ENCODE measurements at regions not wholly inside any gene's neighbourhood (a gene's known extent, or its start where the extent isn't known, plus 50 kb on each side); places are given as distances from the start of the nearest gene placed in this dataset.
A peak's percentile ranks its signal among the peaks of the same experiment; 100 is the strongest.

- Histone ChIP-seq H3K27ac (ENCODE audit: low read depth, low read length, severe bottlenecking) (no peak overlapping the region), H3K36me3 (ENCODE audit: control insufficient read depth, insufficient read depth, low read length) (no peaks in the 10 kb centered on the region), H3K4me3 (ENCODE audit: extremely low read depth, insufficient read depth, low read length, poor library complexity, severe bottlenecking) (no peak overlapping the region), H3K9me3 (ENCODE audit: control insufficient read depth, low read length) (peaks cover 5% of the 10 kb centered on the region), H3K4me1 (ENCODE audit: control insufficient read depth, insufficient read depth, low read length, poor library complexity, severe bottlenecking) (no peaks in the 10 kb centered on the region)
- WGBS, 2 experiments (ENCODE audit: insufficient coverage in 2 of 2), result 86 to 100% methylated on average over 1 of the region's 2 CpGs
Measured at GRCh38 chr1:69410893-69411292, 156.8 kb upstream of the LRRC7 start.

GRCh38 chr1:69411617-69412016, 156.1 kb upstream of the LRRC7 start:
- H3K4me3 ChIP-seq (ENCODE audit: extremely low read depth, insufficient read depth, low read length, poor library complexity, severe bottlenecking), result no peak overlapping the region
- H3K9me3 ChIP-seq (ENCODE audit: control insufficient read depth, low read length), result peaks cover 5% of the 10 kb centered on the region
- H3K36me3 ChIP-seq (ENCODE audit: control insufficient read depth, insufficient read depth, low read length), result no peaks in the 10 kb centered on the region
- no peaks in the 10 kb centered on the region for H3K4me1 ChIP-seq (ENCODE audit: control insufficient read depth, insufficient read depth, low read length, poor library complexity, severe bottlenecking)
- no peak overlapping the region for H3K27ac ChIP-seq (ENCODE audit: low read depth, low read length, severe bottlenecking)

GRCh38 chr1:69413129-69413528, 154.6 kb upstream of the LRRC7 start:
- Histone ChIP-seq H3K36me3 (ENCODE audit: control insufficient read depth, insufficient read depth, low read length) (no peaks in the 10 kb centered on the region), H3K4me3 (ENCODE audit: extremely low read depth, insufficient read depth, low read length, poor library complexity, severe bottlenecking) (no peak overlapping the region), H3K9me3 (ENCODE audit: control insufficient read depth, low read length) (peaks cover 5% of the 10 kb centered on the region), H3K27ac (ENCODE audit: low read depth, low read length, severe bottlenecking) (no peak overlapping the region), H3K4me1 (ENCODE audit: control insufficient read depth, insufficient read depth, low read length, poor library complexity, severe bottlenecking) (no peaks in the 10 kb centered on the region)
- 42% methylated on average over 2 of the region's 3 CpGs; no CpG with 5 or more reads in 1 of the 2 experiments for WGBS, 2 experiments (ENCODE audit: insufficient coverage in 2 of 2)

GRCh38 chr1:69414574-69414973, 153.1 kb upstream of the LRRC7 start:
- H3K9me3 ChIP-seq (ENCODE audit: control insufficient read depth, low read length), result peaks cover 5% of the 10 kb centered on the region
- WGBS, 2 experiments (ENCODE audit: insufficient coverage in 2 of 2), result no CpG with 5 or more reads among the region's 1 CpG
- no peak overlapping the region for H3K27ac ChIP-seq (ENCODE audit: low read depth, low read length, severe bottlenecking)
- H3K36me3 ChIP-seq (ENCODE audit: control insufficient read depth, insufficient read depth, low read length), result no peaks in the 10 kb centered on the region
- no peak overlapping the region for H3K4me3 ChIP-seq (ENCODE audit: extremely low read depth, insufficient read depth, low read length, poor library complexity, severe bottlenecking)
- no peaks in the 10 kb centered on the region for H3K4me1 ChIP-seq (ENCODE audit: control insufficient read depth, insufficient read depth, low read length, poor library complexity, severe bottlenecking)

GRCh38 chr1:69421286-69421685, 146.4 kb upstream of the LRRC7 start:
- H3K4me3 ChIP-seq (ENCODE audit: extremely low read depth, insufficient read depth, low read length, poor library complexity, severe bottlenecking), result no peak overlapping the region
- no CpG with 5 or more reads among the region's 2 CpGs for WGBS, 2 experiments (ENCODE audit: insufficient coverage in 2 of 2)
- no peak overlapping the region for H3K27ac ChIP-seq (ENCODE audit: low read depth, low read length, severe bottlenecking)
- H3K9me3 ChIP-seq (ENCODE audit: control insufficient read depth, low read length), result no peaks in the 10 kb centered on the region
- no peaks in the 10 kb centered on the region for H3K36me3 ChIP-seq (ENCODE audit: control insufficient read depth, insufficient read depth, low read length)
- peaks cover 20% of the 10 kb centered on the region for H3K4me1 ChIP-seq (ENCODE audit: control insufficient read depth, insufficient read depth, low read length, poor library complexity, severe bottlenecking)

- H3K9me3 ChIP-seq (ENCODE audit: control insufficient read depth, low read length), result no peaks in the 10 kb centered on the region
Measured at GRCh38 chr1:69425871-69426270, 141.9 kb upstream of the LRRC7 start.

GRCh38 chr1:69426401-69426800, 141.3 kb upstream of the LRRC7 start:
- peaks cover 22% of the 10 kb centered on the region for H3K4me1 ChIP-seq (ENCODE audit: control insufficient read depth, insufficient read depth, low read length, poor library complexity, severe bottlenecking)
- no CpG with 5 or more reads among the region's 2 CpGs for WGBS, 2 experiments (ENCODE audit: insufficient coverage in 2 of 2)

More at GRCh38 chr1:69425871-69426270, 141.9 kb upstream of the LRRC7 start:
- H3K4me1 ChIP-seq (ENCODE audit: control insufficient read depth, insufficient read depth, low read length, poor library complexity, severe bottlenecking), result peaks cover 25% of the 10 kb centered on the region
- H3K27ac ChIP-seq (ENCODE audit: low read depth, low read length, severe bottlenecking), result peak overlapping the region; percentile 25
- H3K4me3 ChIP-seq (ENCODE audit: extremely low read depth, insufficient read depth, low read length, poor library complexity, severe bottlenecking), result no peak overlapping the region
- H3K36me3 ChIP-seq (ENCODE audit: control insufficient read depth, insufficient read depth, low read length), result no peaks in the 10 kb centered on the region

GRCh38 chr1:69433073-69433472, 134.6 kb upstream of the LRRC7 start:
- Histone ChIP-seq H3K36me3 (ENCODE audit: control insufficient read depth, insufficient read depth, low read length) (no peaks in the 10 kb centered on the region), H3K4me3 (ENCODE audit: extremely low read depth, insufficient read depth, low read length, poor library complexity, severe bottlenecking) (no peak overlapping the region), H3K9me3 (ENCODE audit: control insufficient read depth, low read length) (no peaks in the 10 kb centered on the region), H3K4me1 (ENCODE audit: control insufficient read depth, insufficient read depth, low read length, poor library complexity, severe bottlenecking) (no peaks in the 10 kb centered on the region), H3K27ac (ENCODE audit: low read depth, low read length, severe bottlenecking) (no peak overlapping the region)

More at GRCh38 chr1:69426401-69426800, 141.3 kb upstream of the LRRC7 start:
- no peaks in the 10 kb centered on the region for H3K9me3 ChIP-seq (ENCODE audit: control insufficient read depth, low read length)
- peak overlapping the region; percentile 25 for H3K27ac ChIP-seq (ENCODE audit: low read depth, low read length, severe bottlenecking)
- H3K4me3 ChIP-seq (ENCODE audit: extremely low read depth, insufficient read depth, low read length, poor library complexity, severe bottlenecking), result no peak overlapping the region
- H3K36me3 ChIP-seq (ENCODE audit: control insufficient read depth, insufficient read depth, low read length), result no peaks in the 10 kb centered on the region

- Histone ChIP-seq H3K36me3 (ENCODE audit: control insufficient read depth, insufficient read depth, low read length) (no peaks in the 10 kb centered on the region), H3K9me3 (ENCODE audit: control insufficient read depth, low read length) (no peaks in the 10 kb centered on the region)
Measured at GRCh38 chr1:69436151-69436550, 131.6 kb upstream of the LRRC7 start.

GRCh38 chr1:69438056-69438795, 129.5 kb upstream of the LRRC7 start:
- WGBS, 2 experiments (ENCODE audit: insufficient coverage in 2 of 2), result 0% methylated on average over 1 of the region's 5 CpGs; no CpG with 5 or more reads in 1 of the 2 experiments
- Histone ChIP-seq H3K27ac (ENCODE audit: low read depth, low read length, severe bottlenecking) (no peak overlapping the region), H3K36me3 (ENCODE audit: control insufficient read depth, insufficient read depth, low read length) (no peaks in the 10 kb centered on the region), H3K4me1 (ENCODE audit: control insufficient read depth, insufficient read depth, low read length, poor library complexity, severe bottlenecking) (no peaks in the 10 kb centered on the region), H3K9me3 (ENCODE audit: control insufficient read depth, low read length) (no peaks in the 10 kb centered on the region), H3K4me3 (ENCODE audit: extremely low read depth, insufficient read depth, low read length, poor library complexity, severe bottlenecking) (no peak overlapping the region)

More at GRCh38 chr1:69436151-69436550, 131.6 kb upstream of the LRRC7 start:
- Histone ChIP-seq H3K4me1 (ENCODE audit: control insufficient read depth, insufficient read depth, low read length, poor library complexity, severe bottlenecking) (no peaks in the 10 kb centered on the region), H3K27ac (ENCODE audit: low read depth, low read length, severe bottlenecking) (no peak overlapping the region), H3K4me3 (ENCODE audit: extremely low read depth, insufficient read depth, low read length, poor library complexity, severe bottlenecking) (no peak overlapping the region)

- Histone ChIP-seq H3K36me3 (ENCODE audit: control insufficient read depth, insufficient read depth, low read length) (no peaks in the 10 kb centered on the region), H3K9me3 (ENCODE audit: control insufficient read depth, low read length) (no peaks in the 10 kb centered on the region), H3K4me3 (ENCODE audit: extremely low read depth, insufficient read depth, low read length, poor library complexity, severe bottlenecking) (no peak overlapping the region), H3K4me1 (ENCODE audit: control insufficient read depth, insufficient read depth, low read length, poor library complexity, severe bottlenecking) (no peaks in the 10 kb centered on the region), H3K27ac (ENCODE audit: low read depth, low read length, severe bottlenecking) (no peak overlapping the region)
Measured at GRCh38 chr1:69441496-69441895, 126.2 kb upstream of the LRRC7 start.
